Panc1 (cell line): ENCODE measurements at regions not wholly inside any gene's neighbourhood (a gene's known extent, or its start where the extent isn't known, plus 50 kb on each side); places are given as distances from the start of the nearest gene placed in this dataset.
A peak's percentile ranks its signal among the peaks of the same experiment; 100 is the strongest.

Experiments used
- ATAC-seq: fragments of 200-7000 bp; cut with Tn5 transposase; 2 replicates; pipeline ENCODE4 v1.9.1; 2020; ENCODE audit warnings: mild to moderate bottlenecking, moderate library complexity
- BruUV-seq: library from RNA; stranded (reverse); fragments of 400-500 nt; replicated peaks from 2 replicates; lab custom pipeline; 2021; lab: Mats Ljungman, UMichigan
- CTCF ChIA-PET: fragments of 300-600 bp; sonication (Branson Sonifier 250); formaldehyde crosslinking; loops from one replicate; lab custom pipeline; 2022; ENCODE audit warnings: antibody characterized with exemption; lab: Charles Lee
- POLR2A ChIA-PET: fragments of 300-600 bp; sonication (Branson Sonifier 250); formaldehyde crosslinking; loops from one replicate; lab custom pipeline; 2022; ENCODE audit warnings: antibody characterized with exemption; lab: Charles Lee
- DNase-seq: peaks from one replicate; pipeline ENCODE4 v3.0.0-alpha.2; 2010; ENCODE audit warnings: low read depth, low spot score
- H3K27ac ChIP-seq: 2 replicates; pipeline ENCODE4 v1.5.1; 2011; ENCODE audit warnings: mild to moderate bottlenecking, low read length, inconsistent platforms
- H3K27me3 ChIP-seq: fragments of 200-500 bp; sonication (Bioruptor generic); 2 replicates; pipeline ENCODE4 v1.6.0; 2014; ENCODE audit warnings: low read length, inconsistent platforms; ENCODE audit not compliant: control insufficient read depth, insufficient read depth
- H3K36me3 ChIP-seq: fragments of 200-500 bp; sonication (Bioruptor generic); 2 replicates; pipeline ENCODE4 v1.5.1; 2014; ENCODE audit warnings: inconsistent platforms, mild to moderate bottlenecking, low read length, moderate library complexity; ENCODE audit not compliant: control insufficient read depth, insufficient read depth
- H3K4me1 ChIP-seq: 2 replicates; pipeline ENCODE4 v1.5.1; 2011; ENCODE audit warnings: inconsistent platforms, mild to moderate bottlenecking, low read length, moderate library complexity; ENCODE audit not compliant: control insufficient read depth, insufficient read depth
- H3K4me3 ChIP-seq, 2 experiments: 2 replicates each; pipeline ENCODE4 v1.5.1; 2011 to 2012; ENCODE audit warnings: low read depth in 2 of 2, low read length in 2 of 2, mild to moderate bottlenecking in 2 of 2, inconsistent platforms in 1 of 2, moderate library complexity in 1 of 2
- H3K9me3 ChIP-seq: fragments of 200-500 bp; sonication (Bioruptor generic); 2 replicates; pipeline ENCODE4 v1.5.1; 2014; ENCODE audit warnings: low read depth, mild to moderate bottlenecking, inconsistent platforms, low read length, moderate library complexity; ENCODE audit not compliant: control insufficient read depth, insufficient read depth
- CTCF ChIP-seq: fragments of 450-650 bp; IDR thresholded peaks from 2 replicates; pipeline ENCODE4 v1.5.1; 2017; ENCODE audit warnings: mild to moderate bottlenecking
- POLR2AphosphoS5 ChIP-seq: IDR thresholded peaks from 2 replicates; pipeline ENCODE4 v1.6.1; 2012; ENCODE audit warnings: mild to moderate bottlenecking, low read depth, low read length, moderate library complexity
- REST ChIP-seq, 2 experiments: IDR thresholded peaks; 2 replicates each; pipeline ENCODE4 v1.6.1; 2011 to 2012; ENCODE audit warnings: low read depth in 2 of 2, control low read depth in 1 of 2, low read length in 1 of 2, mild to moderate bottlenecking in 1 of 2, moderate library complexity in 1 of 2; ENCODE audit not compliant: insufficient read depth in 1 of 2
- SIN3A ChIP-seq: IDR thresholded peaks from 2 replicates; pipeline ENCODE4 v1.6.1; 2012; ENCODE audit warnings: low read depth, mild to moderate bottlenecking, low read length, moderate library complexity, borderline replicate concordance; ENCODE audit not compliant: insufficient read depth
- TCF7L2 ChIP-seq: IDR thresholded peaks from 2 replicates; pipeline ENCODE4 v1.6.1; 2011; ENCODE audit warnings: mild to moderate bottlenecking, low read depth, low read length, inconsistent platforms
- in situ Hi-C: cut with HindIII; loops from 2 replicates; pipeline ENCODE4 v1.10.0; 2016; ENCODE audit warnings: low sequenced_read_pairs, low pct_unique_long_range_greater_than_20kb
- intact Hi-C: fragments of 100-400 bp; cut with micrococcal nuclease; formaldehyde crosslinking; loops from one replicate; pipeline ENCODE4 v1.10.0; 2022; ENCODE audit not compliant: unreplicated experiment

DNA sequence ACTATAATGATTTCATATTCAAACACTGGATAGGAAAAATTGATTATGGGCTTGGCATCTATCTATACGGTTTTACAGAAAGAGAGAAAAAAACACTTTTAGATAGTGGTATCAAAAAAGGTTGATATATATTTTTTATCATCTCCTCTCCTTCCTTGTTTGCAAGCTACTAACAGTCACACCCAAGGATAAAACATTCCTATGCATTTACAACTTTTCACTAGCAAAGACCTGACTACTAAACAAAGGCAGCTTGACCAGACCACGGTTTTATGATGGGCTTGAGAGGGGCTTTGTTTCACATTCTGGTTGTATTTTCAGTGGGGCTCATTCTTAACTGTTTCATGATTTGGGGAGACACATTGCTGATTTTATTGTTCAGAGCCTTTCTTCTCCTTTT is 477.6 kb upstream of the CITED2 start:
- ChIA-PET POLR2A (no interaction called here), CTCF (no interaction called here)
- no TSS peak for BruUV-seq
- Histone ChIP-seq H3K27ac (peak overlapping the region; percentile 61; the same call in 1 of the 2 replicates), H3K27me3 (no peaks in the 10 kb centered on the region), H3K4me3 (no peak overlapping the region), H3K4me1 (peaks cover 6% of the 10 kb centered on the region; the same call in 1 of the 2 replicates), H3K36me3 (no peaks in the 10 kb centered on the region), H3K9me3 (peaks cover 12% of the 10 kb centered on the region; the same call in 1 of the 2 replicates)
- in situ Hi-C loops = no loop called here
- no peak for DNase-seq
- intact Hi-C loops = no loop called here
- ATAC-seq = no peak
- no peak for TF ChIP-seq CTCF
- no peak for TF ChIP-seq TCF7L2
- no peak for TF ChIP-seq REST (IDR thresholded peaks at IDR 0.05; ENCODE audit: insufficient read depth in 1 of 2, low read depth in 2 of 2, low read length in 1 of 2)
- TF ChIP-seq POLR2AphosphoS5 = no peak
- TF ChIP-seq SIN3A = no peak

- no TSS peak for BruUV-seq
- in situ Hi-C loops (no loop called here), intact Hi-C loops (no loop called here)
- Histone ChIP-seq H3K4me3 (no peak overlapping the region), H3K4me1 (peaks cover 5% of the 10 kb centered on the region; the same call in 1 of the 2 replicates), H3K27me3 (no peaks in the 10 kb centered on the region), H3K27ac (peak overlapping the region; percentile 61; the same call in 1 of the 2 replicates), H3K9me3 (peaks cover 12% of the 10 kb centered on the region; the same call in 1 of the 2 replicates), H3K36me3 (no peaks in the 10 kb centered on the region)
- ChIA-PET POLR2A (no interaction called here), CTCF (no interaction called here)
- no peak for ATAC-seq
- no peak for DNase-seq
- no peak for TF ChIP-seq SIN3A
- no peak for TF ChIP-seq POLR2AphosphoS5
- no peak for TF ChIP-seq CTCF
- no peak for TF ChIP-seq TCF7L2
- no peak for TF ChIP-seq REST (IDR thresholded peaks at IDR 0.05; ENCODE audit: insufficient read depth in 1 of 2, low read depth in 2 of 2, low read length in 1 of 2)
These were observed 476.8 kb upstream of the CITED2 start for GRCh38 chr6:139851206-139851605.
